Endodermal cell (in vitro differentiated cells): ENCODE measurements at regions not wholly inside any gene's neighbourhood (a gene's known extent, or its start where the extent isn't known, plus 50 kb on each side); places are given as distances from the start of the nearest gene placed in this dataset.

ENCODE experiments used
- DNase-seq: peaks from one replicate; pipeline ENCODE4 v3.0.0-alpha.2; 2017
- H3K27ac ChIP-seq: 2 replicates; pipeline ENCODE4 v1.5.1; 2013; ENCODE audit warnings: mild to moderate bottlenecking, low read depth, low read length, moderate library complexity
- H3K27me3 ChIP-seq: 2 replicates; pipeline ENCODE4 v1.6.1; 2013; ENCODE audit warnings: mild to moderate bottlenecking, low read length, moderate library complexity; ENCODE audit not compliant: insufficient read depth, control insufficient read depth, poor library complexity, severe bottlenecking
- H3K36me3 ChIP-seq: 2 replicates; pipeline ENCODE4 v1.7.0; 2013; ENCODE audit warnings: mild to moderate bottlenecking, low read length, moderate library complexity; ENCODE audit not compliant: control insufficient read depth, insufficient read depth
- H3K4me1 ChIP-seq: one replicate; pipeline ENCODE4 v1.7.0; 2013; ENCODE audit warnings: low read length; ENCODE audit not compliant: control insufficient read depth, insufficient read depth
- H3K4me3 ChIP-seq: 2 replicates; pipeline ENCODE4 v1.5.1; 2013; ENCODE audit warnings: mild to moderate bottlenecking, low read length, moderate library complexity
- H3K9ac ChIP-seq: 2 replicates; pipeline ENCODE4 v1.6.1; 2013; ENCODE audit warnings: mild to moderate bottlenecking, low read length, moderate library complexity; ENCODE audit not compliant: poor library complexity, severe bottlenecking; ENCODE audit errors: extremely low read depth
- H3K9me3 ChIP-seq: 2 replicates; pipeline ENCODE4 v1.6.1; 2013; ENCODE audit warnings: mild to moderate bottlenecking, low read length, moderate library complexity; ENCODE audit not compliant: control insufficient read depth
- H3K27ac Mint-ChIP-seq: 2 replicates; pipeline ENCODE4 v1.8.0; 2020; ENCODE audit warnings: mixed read lengths
- H3K27me3 Mint-ChIP-seq: 2 replicates; pipeline ENCODE4 v1.8.0; 2021; ENCODE audit warnings: mild to moderate bottlenecking, mixed read lengths; ENCODE audit not compliant: insufficient read depth
- H3K36me3 Mint-ChIP-seq: 2 replicates; pipeline ENCODE4 v1.8.0; 2020; ENCODE audit warnings: low read depth, mixed read lengths
- H3K4me1 Mint-ChIP-seq: 2 replicates; pipeline ENCODE4 v1.8.0; 2020; ENCODE audit warnings: mixed read lengths
- H3K4me3 Mint-ChIP-seq: 2 replicates; pipeline ENCODE4 v1.8.0; 2020; ENCODE audit warnings: mild to moderate bottlenecking, moderate library complexity, mixed read lengths
- H3K9me3 Mint-ChIP-seq: 2 replicates; pipeline ENCODE4 v1.8.0; 2020; ENCODE audit warnings: mild to moderate bottlenecking, mixed read lengths
- CTCF ChIP-seq: fragments of 200-600 bp; sonication (generic); conservative IDR thresholded peaks from 2 replicates; pipeline ENCODE4 v1.5.0; 2021; ENCODE audit warnings: antibody characterized with exemption, mild to moderate bottlenecking
- WGBS, 2 experiments: methylation state at CpG; one replicate each; pipeline versions ENCODE4 v1.1.5 to v1.1.7; 2013; ENCODE audit warnings: missing lambda C conversion rate in 2 of 2, mixed read lengths in 1 of 2; ENCODE audit not compliant: insufficient coverage in 1 of 2, insufficient read length in 1 of 2; 5-methylcytosine and 5-hydroxymethylcytosine counted together

- no peak overlapping the region for H3K9ac ChIP-seq
- Mint-ChIP-seq H3K4me3 (no peak overlapping the region), H3K4me1 (no peaks in the 10 kb centered on the region), H3K36me3 (peaks cover 32% of the 10 kb centered on the region), H3K27ac (no peak overlapping the region), H3K9me3 (peaks cover 25% of the 10 kb centered on the region), H3K27me3 (no peaks in the 10 kb centered on the region)
- WGBS, 2 experiments = 97 to 98% methylated on average over 3 of the region's 3 CpGs
- H3K27me3 ChIP-seq = no peaks in the 10 kb centered on the region
- DNase-seq = no peak
- TF ChIP-seq CTCF = no peak
- H3K4me3 ChIP-seq = no peak overlapping the region
- no peaks in the 10 kb centered on the region for H3K4me1 ChIP-seq
- no peak overlapping the region for H3K27ac ChIP-seq
- H3K9me3 ChIP-seq = peaks cover 24% of the 10 kb centered on the region
- H3K36me3 ChIP-seq = no peaks in the 10 kb centered on the region
Observed at GRCh38 chr4:123052007-123052406, 129.6 kb upstream of the NUDT6 start.

GRCh38 chr4:123055943-123056342 is 133.5 kb upstream of the NUDT6 start:
- Mint-ChIP-seq H3K27me3 (no peaks in the 10 kb centered on the region), H3K4me1 (no peaks in the 10 kb centered on the region), H3K27ac (no peak overlapping the region), H3K36me3 (peaks cover 45% of the 10 kb centered on the region), H3K4me3 (no peak overlapping the region), H3K9me3 (peaks cover 33% of the 10 kb centered on the region)
- no peak overlapping the region for H3K4me3 ChIP-seq
- no peaks in the 10 kb centered on the region for H3K36me3 ChIP-seq
- no peaks in the 10 kb centered on the region for H3K27me3 ChIP-seq
- H3K9me3 ChIP-seq = peaks cover 7% of the 10 kb centered on the region
- TF ChIP-seq CTCF = no peak
- no peak overlapping the region for H3K27ac ChIP-seq
- no peak for DNase-seq
- no peak overlapping the region for H3K9ac ChIP-seq
- H3K4me1 ChIP-seq = no peaks in the 10 kb centered on the region

GRCh38 chr4:123060039-123060770 is 137.8 kb upstream of the NUDT6 start:
- H3K27ac ChIP-seq = no peak overlapping the region
- 93 to 94% methylated on average over 5 to 6 of the region's 6 CpGs for WGBS, 2 experiments
- H3K27ac Mint-ChIP-seq = no peak overlapping the region
- H3K9ac ChIP-seq = no peak overlapping the region
- TF ChIP-seq CTCF = peak; percentile 30
- H3K27me3 ChIP-seq = no peaks in the 10 kb centered on the region
- no peaks in the 10 kb centered on the region for H3K4me1 Mint-ChIP-seq
- peaks cover 25% of the 10 kb centered on the region for H3K9me3 Mint-ChIP-seq
- peaks cover 8% of the 10 kb centered on the region for H3K9me3 ChIP-seq
- H3K36me3 Mint-ChIP-seq = peaks cover 35% of the 10 kb centered on the region
- no peaks in the 10 kb centered on the region for H3K4me1 ChIP-seq
- H3K4me3 Mint-ChIP-seq = no peak overlapping the region
- no peaks in the 10 kb centered on the region for H3K27me3 Mint-ChIP-seq
- H3K4me3 ChIP-seq = no peak overlapping the region
- H3K36me3 ChIP-seq = no peaks in the 10 kb centered on the region
- peak; percentile 45 for DNase-seq
